ENCODE measurements at regions not wholly inside any gene's neighbourhood (a gene's known extent, or its start where the extent isn't known, plus 50 kb on each side); places are given as distances from the start of the nearest gene placed in this dataset.

GRCh38 chr10:78624791-78625190, 444.0 kb upstream of the ZMIZ1 start:
- no peak for TF ChIP-seq CTCF (IDR thresholded peaks at IDR 0.05)
- no peak for TF ChIP-seq POLR2AphosphoS5 (IDR thresholded peaks at IDR 0.05)
- TF ChIP-seq POLR2A (IDR thresholded peaks at IDR 0.05), result no peak
- TF ChIP-seq EP300 (IDR thresholded peaks at IDR 0.05), result no peak

All from suprapubic skin (tissue), 4 donors.